ENCODE measurements at regions not wholly inside any gene's neighbourhood (a gene's known extent, or its start where the extent isn't known, plus 50 kb on each side); places are given as distances from the start of the nearest gene placed in this dataset.

DNA sequence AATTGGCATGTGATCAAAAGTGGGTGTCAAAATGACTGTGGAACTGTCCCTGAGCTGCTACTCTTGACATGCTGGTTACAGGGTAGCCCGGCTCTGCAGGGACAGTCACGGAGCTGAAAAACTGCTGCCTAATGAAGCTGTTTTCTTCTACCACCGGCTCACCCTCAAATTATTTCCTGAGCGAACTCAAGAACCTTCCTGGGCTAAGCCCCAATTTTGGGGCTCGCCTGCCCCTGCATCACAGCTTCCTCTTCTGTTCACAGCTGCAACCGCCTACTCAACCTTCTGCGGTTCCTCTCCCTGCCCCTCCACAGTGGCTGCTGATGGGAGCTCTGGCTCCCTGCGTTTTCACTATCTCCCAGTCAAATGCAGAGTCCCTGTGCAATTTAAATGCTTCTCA, 110.8 kb upstream of the MLN start:
- no peaks in the 10 kb centered on the region for H3K27me3 ChIP-seq (ENCODE audit: insufficient read depth, low read length)
- WGBS (ENCODE audit: extremely low coverage, insufficient read length, low lambda C conversion rate), result no CpG with 5 or more reads among the region's 8 CpGs
- H3K9ac ChIP-seq (ENCODE audit: extremely low read depth, insufficient read length, low read length), result no peak overlapping the region
- no peaks in the 10 kb centered on the region for H3K79me2 ChIP-seq (ENCODE audit: insufficient read depth, low read length)
- H3K4me1 ChIP-seq (ENCODE audit: insufficient read depth, low read length), result no peaks in the 10 kb centered on the region
- no peak overlapping the region for H2AFZ ChIP-seq (ENCODE audit: low read length)
- Mint-ChIP-seq H3K4me3 (no peak overlapping the region), H3K4me1 (peaks cover 12 to 17% of the 10 kb centered on the region in 2 experiments), H3K27ac (no peak overlapping the region), H3K36me3 (ENCODE audit: insufficient read depth in 1 of 3, low read depth in 3 of 3) (no peaks in the 10 kb centered on the region; a peak in 1 of 7 replicates), H3K9me3 (no peaks in the 10 kb centered on the region; a peak in 1 of 5 replicates), H3K27me3 (ENCODE audit: low read depth) (peaks cover 34% of the 10 kb centered on the region)
- H4K5ac ChIP-seq (ENCODE audit: insufficient read length, low read depth, low read length), result no peak overlapping the region
- H2BK12ac ChIP-seq (ENCODE audit: insufficient read length, low read depth, low read length), result no peak overlapping the region
- H3K4me2 ChIP-seq (ENCODE audit: insufficient read depth, insufficient read length, low read length), result no peak overlapping the region
- H2AK5ac ChIP-seq (ENCODE audit: insufficient read length, low read length), result no peak overlapping the region
- no peak overlapping the region for H3K56ac ChIP-seq (ENCODE audit: insufficient read length, low read depth, low read length)
- H3K23me2 ChIP-seq (ENCODE audit: insufficient read length, low read depth, low read length, poor library complexity, severe bottlenecking), result no peaks in the 10 kb centered on the region
- H2BK5ac ChIP-seq (ENCODE audit: insufficient read length, low read length), result no peak overlapping the region
- no peak overlapping the region for H4K8ac ChIP-seq (replicated peaks; ENCODE audit: insufficient read length, low read depth, low read length)
- no peak overlapping the region for H3K4ac ChIP-seq (ENCODE audit: low read depth, low read length)
- TF ChIP-seq CTCF (conservative IDR thresholded peaks at IDR 0.05), result no peak
- DNase-seq, result no peak
- H4K20me1 ChIP-seq (ENCODE audit: control insufficient read depth, insufficient read depth, insufficient read length), result no peaks in the 10 kb centered on the region
- H3K27ac ChIP-seq (ENCODE audit: insufficient read length, low read depth, low read length), result no peak overlapping the region
- no peaks in the 10 kb centered on the region for H3K79me1 ChIP-seq (ENCODE audit: insufficient read depth, low read depth, low read length, poor library complexity, severe bottlenecking)
- H3K18ac ChIP-seq (ENCODE audit: insufficient read length, low read depth, low read length), result no peak overlapping the region
- no peak overlapping the region for H2BK15ac ChIP-seq (ENCODE audit: low read depth, low read length)
- H3K23ac ChIP-seq (ENCODE audit: insufficient read length, low read depth, low read length), result no peak overlapping the region
- no peaks in the 10 kb centered on the region for H3K9me3 ChIP-seq (ENCODE audit: control insufficient read depth, low read depth, low read length)
- no peak overlapping the region for H3T11ph ChIP-seq (ENCODE audit: low read length)
- no peak overlapping the region for H3K14ac ChIP-seq (ENCODE audit: insufficient read depth, low read length)
- H4K91ac ChIP-seq (ENCODE audit: insufficient read length, low read depth, low read length), result no peak overlapping the region
- H2BK120ac ChIP-seq (ENCODE audit: low read depth, low read length, poor library complexity, severe bottlenecking), result no peak overlapping the region
- H2BK20ac ChIP-seq (ENCODE audit: low read depth, low read length, poor library complexity, severe bottlenecking), result no peak overlapping the region

All from H9 (cell line).